ENCODE measurements at regions not wholly inside any gene's neighbourhood (a gene's known extent, or its start where the extent isn't known, plus 50 kb on each side); places are given as distances from the start of the nearest gene placed in this dataset.
"Not testable (repeated sequence)": the region's sequence is repeated elsewhere in the genome, so short reads cannot be mapped to it uniquely, and the experiment has no call there.

DNA sequence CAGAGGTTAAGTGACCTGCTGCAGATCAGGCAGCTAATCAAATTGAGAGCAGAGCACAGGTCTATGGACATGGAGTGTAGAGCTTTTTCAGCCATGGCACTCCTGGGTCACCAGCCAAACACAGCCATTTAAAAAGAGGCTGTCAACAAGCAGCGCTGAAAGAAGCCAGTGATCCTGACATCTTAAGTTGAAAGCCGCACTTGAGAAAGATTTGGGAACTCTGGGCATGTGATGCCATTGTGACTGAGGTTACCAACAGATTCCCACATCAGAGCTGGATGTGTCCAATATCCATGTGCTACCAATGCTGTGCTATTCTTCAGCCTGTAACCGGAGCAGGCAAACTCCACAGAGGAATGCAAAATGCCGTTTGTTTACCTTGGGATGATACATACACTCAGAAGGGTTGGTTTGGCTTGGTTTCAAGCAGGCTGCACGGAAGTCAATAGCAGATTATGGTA, 56.2 kb upstream of the ABLIM1 start:
- no peak overlapping the region for H3K4me3 ChIP-seq (ENCODE audit: control insufficient read depth, low read depth, low read length)
- DNase-seq (ENCODE audit: low read depth) = peak; percentile 89
- TF ChIP-seq, protein P1, sequence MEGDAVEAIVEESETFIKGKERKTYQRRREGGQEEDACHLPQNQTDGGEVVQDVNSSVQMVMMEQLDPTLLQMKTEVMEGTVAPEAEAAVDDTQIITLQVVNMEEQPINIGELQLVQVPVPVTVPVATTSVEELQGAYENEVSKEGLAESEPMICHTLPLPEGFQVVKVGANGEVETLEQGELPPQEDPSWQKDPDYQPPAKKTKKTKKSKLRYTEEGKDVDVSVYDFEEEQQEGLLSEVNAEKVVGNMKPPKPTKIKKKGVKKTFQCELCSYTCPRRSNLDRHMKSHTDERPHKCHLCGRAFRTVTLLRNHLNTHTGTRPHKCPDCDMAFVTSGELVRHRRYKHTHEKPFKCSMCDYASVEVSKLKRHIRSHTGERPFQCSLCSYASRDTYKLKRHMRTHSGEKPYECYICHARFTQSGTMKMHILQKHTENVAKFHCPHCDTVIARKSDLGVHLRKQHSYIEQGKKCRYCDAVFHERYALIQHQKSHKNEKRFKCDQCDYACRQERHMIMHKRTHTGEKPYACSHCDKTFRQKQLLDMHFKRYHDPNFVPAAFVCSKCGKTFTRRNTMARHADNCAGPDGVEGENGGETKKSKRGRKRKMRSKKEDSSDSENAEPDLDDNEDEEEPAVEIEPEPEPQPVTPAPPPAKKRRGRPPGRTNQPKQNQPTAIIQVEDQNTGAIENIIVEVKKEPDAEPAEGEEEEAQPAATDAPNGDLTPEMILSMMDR (conservative IDR thresholded peaks at IDR 0.05; ENCODE audit: control insufficient read depth, insufficient read depth, low read depth, low read length) = no peak

- DNase-seq (ENCODE audit: low read depth) = peak; percentile 45
- no peak overlapping the region for H3K4me3 ChIP-seq (ENCODE audit: control insufficient read depth, low read depth, low read length)
These were observed 57.1 kb upstream of the ABLIM1 start for GRCh38 chr10:114715171-114715670.

DNA sequence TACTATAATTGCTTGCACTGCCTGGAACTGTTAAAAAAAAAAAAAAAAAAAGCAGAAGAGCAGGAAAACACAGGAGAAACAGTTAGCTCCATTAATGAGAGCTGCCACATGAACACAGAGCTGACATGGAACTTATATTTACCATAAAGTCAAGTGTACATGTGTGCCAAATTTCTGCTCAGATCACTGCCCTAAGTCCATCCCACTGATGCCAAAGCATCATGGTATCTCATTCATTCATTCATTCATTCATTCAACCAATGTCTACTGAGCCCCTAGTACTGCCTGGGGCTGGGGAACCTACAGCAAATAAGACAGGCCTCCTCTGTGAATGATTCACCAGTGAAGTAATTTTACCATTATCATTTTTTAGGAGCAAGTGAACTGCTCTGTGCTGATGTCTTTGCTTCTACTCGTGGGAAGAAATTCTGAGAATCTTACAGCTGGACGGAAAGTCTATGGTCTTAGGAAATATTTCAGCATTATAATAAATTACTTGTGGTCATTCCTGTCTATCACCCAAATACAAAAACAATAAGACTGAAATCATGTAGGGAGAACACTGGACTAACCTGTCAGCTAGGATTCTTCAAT, 58.8 kb upstream of the ABLIM1 start:
- no peak overlapping the region for H3K4me3 ChIP-seq (ENCODE audit: control insufficient read depth, low read depth, low read length)
- TF ChIP-seq, protein P1 (conservative IDR thresholded peaks at IDR 0.05; ENCODE audit: control insufficient read depth, insufficient read depth, low read depth, low read length) = no peak
- DNase-seq (ENCODE audit: low read depth) = no peak

More at GRCh38 chr10:114715171-114715670, 57.1 kb upstream of the ABLIM1 start:
- TF ChIP-seq, protein P1 (conservative IDR thresholded peaks at IDR 0.05; ENCODE audit: control insufficient read depth, insufficient read depth, low read depth, low read length) = no peak

GRCh38 chr10:114717881-114718280, 59.8 kb upstream of the ABLIM1 start:
- H3K4me3 ChIP-seq (ENCODE audit: control insufficient read depth, low read depth, low read length); DNase-seq (ENCODE audit: low read depth): not testable (repeated sequence)

DNA sequence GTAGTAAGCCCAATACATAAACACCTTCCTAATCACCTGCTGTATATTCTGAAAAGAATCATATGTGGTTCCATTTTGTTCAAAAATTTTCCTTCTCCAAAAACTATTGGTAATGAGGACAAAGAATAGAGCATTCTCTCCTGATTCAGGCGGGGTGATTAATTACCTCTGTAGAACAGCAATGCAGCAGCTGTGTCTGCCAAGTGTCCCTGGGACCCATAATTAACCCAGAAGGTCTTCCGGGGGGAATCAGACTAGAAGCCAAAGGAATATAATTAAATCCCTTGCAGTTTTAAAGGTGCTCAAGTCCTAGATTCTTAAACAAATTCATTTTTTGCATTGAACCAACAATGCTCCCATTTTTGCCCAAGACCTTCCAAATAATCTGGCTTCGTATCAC, 60.3 kb upstream of the ABLIM1 start:
- no peak for DNase-seq (ENCODE audit: low read depth)
- TF ChIP-seq, protein P1 (conservative IDR thresholded peaks at IDR 0.05; ENCODE audit: control insufficient read depth, insufficient read depth, low read depth, low read length) = no peak
- H3K4me3 ChIP-seq (ENCODE audit: control insufficient read depth, low read depth, low read length) = no peak overlapping the region

DNA sequence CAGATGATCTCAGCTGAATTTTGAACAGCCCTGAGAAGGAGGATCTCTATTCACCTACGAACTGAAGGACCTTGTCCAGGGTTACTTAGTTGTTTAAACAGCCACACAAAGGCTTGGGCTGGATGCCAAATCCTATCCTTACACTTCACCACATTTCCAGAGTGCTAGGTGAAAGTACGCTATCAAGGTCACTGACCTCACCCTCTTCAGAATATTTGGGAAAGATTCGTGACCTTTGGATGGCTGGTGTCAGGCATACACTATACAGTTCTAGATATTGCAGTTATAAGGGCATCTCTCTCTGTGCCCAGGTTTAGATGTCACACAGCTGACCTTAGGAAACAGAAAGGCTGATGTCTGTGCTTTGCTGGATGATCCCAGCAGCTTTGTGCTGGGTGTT, 61.2 kb upstream of the ABLIM1 start:
- no peak overlapping the region for H3K4me3 ChIP-seq (ENCODE audit: control insufficient read depth, low read depth, low read length)
- TF ChIP-seq, protein P1 (conservative IDR thresholded peaks at IDR 0.05; ENCODE audit: control insufficient read depth, insufficient read depth, low read depth, low read length) = no peak
- DNase-seq (ENCODE audit: low read depth) = no peak

DNA sequence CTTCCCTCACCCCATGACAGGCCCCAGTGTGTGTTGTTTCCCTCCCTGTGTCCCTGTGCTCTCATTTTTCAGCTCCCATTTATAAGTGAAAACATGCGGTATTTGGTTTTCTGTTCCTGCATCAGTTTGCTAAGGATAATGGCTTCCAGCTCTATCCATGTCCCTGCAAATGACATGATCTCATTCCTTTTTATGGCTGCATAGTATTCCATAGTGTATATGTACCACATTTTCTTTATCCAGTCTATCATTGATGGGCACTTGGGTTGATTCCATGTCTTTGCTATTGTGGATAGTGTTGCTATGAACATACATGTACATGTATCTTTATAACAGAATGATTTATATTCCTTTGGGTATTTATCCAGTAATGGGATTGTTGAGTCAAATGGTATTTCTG, 61.9 kb upstream of the ABLIM1 start:
- not testable (repeated sequence) for H3K4me3 ChIP-seq (ENCODE audit: control insufficient read depth, low read depth, low read length); DNase-seq (ENCODE audit: low read depth)
